ENCODE measurements at regions not wholly inside any gene's neighbourhood (a gene's known extent, or its start where the extent isn't known, plus 50 kb on each side); places are given as distances from the start of the nearest gene placed in this dataset.

DNA sequence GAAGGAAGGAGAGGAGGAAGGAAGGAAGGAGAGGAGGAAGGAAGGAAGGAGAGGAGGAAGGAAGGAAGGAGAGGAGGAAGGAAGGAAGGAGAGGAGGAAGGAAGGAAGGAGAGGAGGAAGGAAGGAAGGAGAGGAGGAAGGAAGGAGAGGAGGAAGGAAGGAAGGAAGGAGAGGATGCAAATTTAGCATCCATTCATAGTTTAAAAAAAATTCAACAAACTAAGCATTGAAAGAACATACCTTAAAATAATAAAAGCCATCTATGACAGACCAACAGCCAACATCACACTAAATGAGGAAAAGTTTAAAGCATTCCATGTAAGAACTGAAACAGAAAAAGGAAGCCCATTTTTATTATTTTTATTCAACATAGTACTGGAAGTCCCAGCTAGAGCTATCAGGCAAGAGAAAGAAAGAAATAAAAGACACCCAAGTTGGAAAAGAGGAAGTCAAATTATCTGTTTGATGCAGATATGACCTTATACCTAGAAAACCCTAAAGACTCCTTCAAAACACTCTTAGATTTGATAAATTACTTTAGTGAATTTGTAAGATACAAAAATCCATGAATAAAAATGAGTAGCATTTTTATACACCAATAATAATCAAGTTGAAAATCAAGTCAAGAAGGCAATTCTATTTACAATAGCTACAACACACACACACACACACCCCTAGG, 52.2 kb upstream of the FXR1 start:
- no peak for DNase-seq
- TF ChIP-seq POLR2A (IDR thresholded peaks at IDR 0.05) = no peak
- TF ChIP-seq, protein P1, sequence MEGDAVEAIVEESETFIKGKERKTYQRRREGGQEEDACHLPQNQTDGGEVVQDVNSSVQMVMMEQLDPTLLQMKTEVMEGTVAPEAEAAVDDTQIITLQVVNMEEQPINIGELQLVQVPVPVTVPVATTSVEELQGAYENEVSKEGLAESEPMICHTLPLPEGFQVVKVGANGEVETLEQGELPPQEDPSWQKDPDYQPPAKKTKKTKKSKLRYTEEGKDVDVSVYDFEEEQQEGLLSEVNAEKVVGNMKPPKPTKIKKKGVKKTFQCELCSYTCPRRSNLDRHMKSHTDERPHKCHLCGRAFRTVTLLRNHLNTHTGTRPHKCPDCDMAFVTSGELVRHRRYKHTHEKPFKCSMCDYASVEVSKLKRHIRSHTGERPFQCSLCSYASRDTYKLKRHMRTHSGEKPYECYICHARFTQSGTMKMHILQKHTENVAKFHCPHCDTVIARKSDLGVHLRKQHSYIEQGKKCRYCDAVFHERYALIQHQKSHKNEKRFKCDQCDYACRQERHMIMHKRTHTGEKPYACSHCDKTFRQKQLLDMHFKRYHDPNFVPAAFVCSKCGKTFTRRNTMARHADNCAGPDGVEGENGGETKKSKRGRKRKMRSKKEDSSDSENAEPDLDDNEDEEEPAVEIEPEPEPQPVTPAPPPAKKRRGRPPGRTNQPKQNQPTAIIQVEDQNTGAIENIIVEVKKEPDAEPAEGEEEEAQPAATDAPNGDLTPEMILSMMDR (IDR thresholded peaks at IDR 0.05) = no peak
- no peaks in the 10 kb centered on the region for H3K4me1 ChIP-seq
- ATAC-seq = no peak
- H3K27ac ChIP-seq = no peak overlapping the region
- no peaks in the 10 kb centered on the region for H3K27me3 ChIP-seq
- H3K4me3 ChIP-seq = no peak overlapping the region
- peaks cover 0 to 3% (median 0%) of the 10 kb centered on the region in 4 donors for H3K9me3 ChIP-seq
- H3K36me3 ChIP-seq = no peaks in the 10 kb centered on the region
- intact Hi-C loops (cut with DNase I) = no loop called here
